GM21526 (cell line): ENCODE measurements at regions not wholly inside any gene's neighbourhood (a gene's known extent, or its start where the extent isn't known, plus 50 kb on each side); places are given as distances from the start of the nearest gene placed in this dataset.

ENCODE experiments used
- ATAC-seq: cut with Tn5 transposase; IDR thresholded peaks from one replicate; pipeline ENCODE4 v1.9.1; 2021; ENCODE audit warnings: moderate library complexity; ENCODE audit not compliant: unreplicated experiment, low FRiP score

DNA sequence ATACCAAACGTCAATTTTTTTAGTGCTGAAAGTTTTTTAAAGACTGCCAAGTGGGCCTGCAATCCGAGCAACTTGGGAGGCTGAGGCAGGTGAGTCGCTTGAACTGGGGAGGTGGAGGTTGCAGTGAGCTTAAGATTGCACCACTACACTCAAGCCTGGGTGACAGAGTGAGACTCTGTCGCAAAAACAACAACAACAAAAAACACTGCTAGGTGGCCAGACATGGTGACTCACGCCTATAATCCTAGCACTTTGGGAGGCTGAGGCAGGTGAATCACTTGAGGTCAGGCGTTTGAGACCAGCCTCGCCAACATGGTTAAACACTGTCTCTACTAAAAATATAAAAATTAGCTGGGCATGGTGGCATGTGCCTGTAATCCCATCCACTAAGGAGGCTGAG lies 202.8 kb upstream of the COPS8 start:
- no peak for ATAC-seq

DNA sequence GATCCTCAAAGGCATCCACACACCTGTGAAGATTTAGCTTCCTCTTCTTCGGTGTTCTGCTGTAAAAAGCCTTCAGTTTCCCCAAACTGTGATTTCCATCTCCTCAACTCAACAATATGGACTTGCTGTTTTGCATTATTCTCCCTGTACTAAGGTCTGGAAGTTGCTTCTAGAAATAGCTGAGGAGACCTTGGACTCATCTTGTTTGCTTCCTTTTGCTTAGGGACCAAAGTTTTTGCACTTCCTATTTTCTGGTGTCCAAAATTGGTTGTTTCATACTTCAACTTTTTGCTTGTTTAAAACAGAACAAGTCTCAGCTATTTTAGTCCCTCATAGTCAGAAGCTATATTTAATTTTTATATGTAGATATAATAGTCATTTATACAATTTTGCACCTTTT lies 201.9 kb upstream of the COPS8 start:
- ATAC-seq = no peak

DNA sequence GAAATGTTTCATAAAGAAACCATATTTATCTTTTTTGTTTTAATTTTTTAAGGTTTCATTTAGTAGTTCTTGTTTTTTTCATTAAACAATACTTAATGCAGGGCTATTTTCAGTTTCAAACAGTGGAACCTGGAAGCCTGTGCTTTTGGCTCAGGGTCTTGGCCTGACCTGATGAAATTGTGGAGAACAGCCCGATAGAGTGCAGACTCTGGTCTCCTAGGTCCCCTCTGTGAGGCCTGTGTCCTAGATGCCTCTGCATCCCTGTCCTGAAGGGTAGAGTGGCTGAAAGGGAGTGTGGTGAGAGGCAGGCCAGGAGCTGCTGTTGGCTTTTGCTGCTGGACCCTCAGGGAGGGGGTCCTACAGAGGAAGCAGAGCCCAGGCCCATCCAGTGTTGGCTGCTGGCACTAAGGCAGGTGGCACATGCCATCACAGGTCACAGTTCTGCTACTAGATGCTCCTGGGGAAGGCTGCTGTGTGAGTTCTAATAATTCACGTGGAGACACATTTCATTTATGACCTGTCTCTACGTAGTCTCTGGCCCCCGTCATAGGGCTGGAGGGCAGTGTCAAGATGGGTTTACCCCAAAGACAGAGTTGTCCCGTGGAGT lies 201.0 kb upstream of the COPS8 start:
- no peak for ATAC-seq

DNA sequence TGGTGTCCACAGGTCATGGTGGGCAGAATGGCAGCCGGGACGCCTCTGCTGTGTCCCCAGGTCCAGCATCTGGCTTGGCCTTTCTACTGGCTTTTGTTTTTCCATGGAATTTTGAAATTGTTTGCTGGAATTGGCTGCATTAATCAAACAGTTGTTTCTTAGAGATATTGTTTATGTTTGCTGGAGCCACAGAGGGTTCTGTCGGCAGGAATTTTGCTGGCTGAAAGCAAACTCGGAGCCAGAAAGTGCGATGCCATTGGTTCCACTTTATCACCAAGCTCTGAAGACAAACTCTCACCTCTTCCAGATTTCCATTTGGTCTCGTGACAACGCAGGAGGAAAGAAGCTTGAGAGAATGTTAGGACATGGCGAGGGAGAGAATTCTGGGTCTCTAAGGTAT lies 199.2 kb upstream of the COPS8 start:
- ATAC-seq = no peak

DNA sequence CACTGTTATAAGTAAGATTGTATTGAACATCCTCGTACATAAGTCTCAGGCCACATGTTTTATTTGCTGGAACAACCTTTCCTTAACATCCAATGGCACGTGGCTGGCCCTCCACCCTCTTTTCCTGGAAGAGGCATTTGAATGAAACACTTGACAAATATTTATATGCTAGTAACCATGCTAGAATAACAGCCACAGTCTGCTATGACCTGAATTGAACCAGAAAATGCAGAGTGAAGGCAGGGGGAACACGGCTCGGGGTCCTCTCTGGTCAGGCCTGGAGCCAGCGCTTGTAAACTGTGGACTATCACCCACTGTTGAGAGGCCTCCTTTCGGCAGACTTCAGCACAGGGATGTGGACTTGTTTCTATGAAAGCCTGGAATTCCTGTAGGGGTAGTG lies 198.2 kb upstream of the COPS8 start:
- ATAC-seq = no peak

DNA sequence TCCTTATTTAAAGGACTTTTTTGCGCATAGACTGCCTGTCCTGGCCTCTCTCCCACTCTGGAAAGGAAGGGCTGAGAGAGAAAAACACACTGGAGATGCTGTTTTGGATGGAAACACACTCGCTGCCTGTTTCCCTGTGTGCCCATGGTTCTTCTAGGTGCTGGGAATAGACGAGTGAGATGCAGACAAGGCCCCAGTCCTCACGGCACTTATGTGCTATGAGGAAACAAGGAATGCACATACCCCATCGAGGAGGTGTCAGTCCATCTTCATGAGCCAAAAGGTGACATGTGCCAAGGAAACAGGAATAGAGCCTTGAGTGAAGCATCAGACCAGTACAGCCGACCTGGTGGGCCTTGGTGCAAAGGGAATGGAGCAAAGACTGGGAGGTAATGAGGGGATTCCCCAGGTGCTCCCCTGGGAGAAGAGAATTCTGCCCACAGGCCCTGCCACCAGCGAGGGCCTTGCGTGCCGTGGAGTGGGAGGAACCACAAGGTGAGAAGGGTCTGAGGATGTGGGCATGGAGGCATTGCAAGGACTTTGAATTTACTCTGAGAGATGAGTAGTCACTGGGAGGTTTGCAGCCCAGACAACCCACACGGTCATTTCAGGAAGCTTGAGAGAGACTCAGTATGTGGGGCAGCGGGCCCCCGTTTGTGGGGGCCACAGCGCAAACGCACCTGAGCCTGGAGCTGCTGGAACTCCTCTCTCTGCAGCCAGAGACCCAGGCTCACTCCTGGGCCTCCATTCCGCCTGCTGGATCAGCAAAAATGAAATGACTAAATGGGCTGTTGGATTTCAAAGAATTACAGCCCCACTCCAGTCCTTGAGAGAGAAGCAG lies 197.5 kb upstream of the COPS8 start:
- ATAC-seq = no peak

GRCh38 chr2:236888794-236889780 lies 196.6 kb upstream of the COPS8 start:
- ATAC-seq = no peak

DNA sequence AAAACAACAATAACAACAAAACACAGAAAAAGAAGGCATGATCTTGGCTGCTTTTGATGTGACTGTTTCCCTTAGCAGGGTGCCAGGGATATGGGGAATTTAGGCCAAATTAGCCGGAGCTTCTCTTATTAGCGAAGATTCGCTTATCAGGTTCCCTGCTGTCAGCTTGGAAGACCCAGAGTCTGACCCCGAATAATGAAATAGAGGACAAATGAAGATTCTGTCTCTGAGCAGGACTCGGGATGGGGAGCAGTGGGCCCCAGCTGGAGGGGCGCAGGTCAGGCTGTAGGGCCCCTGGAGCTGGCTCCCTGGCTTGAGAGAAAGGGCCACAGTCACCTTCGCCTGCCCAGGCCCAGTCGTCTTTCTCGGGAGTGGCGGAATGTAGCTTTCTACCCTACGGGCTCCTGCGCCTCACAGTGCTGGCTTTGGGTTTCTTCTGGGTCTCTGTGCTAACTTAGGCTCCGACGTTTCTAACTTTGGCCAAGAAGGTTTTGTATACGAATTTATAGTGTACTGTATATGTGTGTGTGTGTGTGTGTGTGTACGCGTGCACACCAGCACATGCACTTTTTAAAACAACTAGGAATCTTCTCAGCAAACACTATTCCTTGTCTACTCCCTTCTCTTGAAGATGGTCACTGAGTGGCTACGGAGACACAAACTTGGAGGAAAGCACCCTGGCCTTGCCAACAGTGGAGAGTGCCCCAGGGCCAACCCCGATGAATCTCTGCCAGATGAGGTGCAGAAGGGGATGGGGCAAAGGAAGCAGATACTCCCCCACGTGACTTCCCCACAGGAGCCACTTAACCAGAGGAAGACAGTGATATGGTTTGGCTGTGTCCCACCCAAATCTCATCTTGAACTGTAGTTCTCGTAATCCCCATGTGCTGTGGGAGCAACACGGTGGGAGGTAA lies 195.6 kb upstream of the COPS8 start:
- ATAC-seq = no peak

GRCh38 chr2:236892721-236893120 lies 193.0 kb upstream of the COPS8 start:
- ATAC-seq = no peak

DNA sequence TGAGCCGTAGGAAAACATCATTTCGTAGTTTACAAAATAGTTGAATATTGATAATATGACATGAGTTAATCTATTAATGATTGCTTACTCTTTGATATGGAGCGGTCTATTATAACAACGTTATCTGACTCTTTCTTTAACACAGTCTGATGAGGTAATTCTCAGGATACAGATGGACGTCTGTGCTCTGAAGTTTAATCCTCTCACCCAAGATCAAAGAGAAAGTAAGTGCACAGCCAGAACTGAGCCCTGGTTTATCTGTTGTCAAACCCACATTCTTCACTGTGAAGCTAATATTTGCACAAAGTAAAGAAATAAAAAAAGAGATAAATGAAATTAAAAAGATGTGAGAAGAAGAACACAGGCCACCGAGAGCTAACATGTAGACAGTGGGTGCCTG lies 190.9 kb upstream of the COPS8 start:
- no peak for ATAC-seq

DNA sequence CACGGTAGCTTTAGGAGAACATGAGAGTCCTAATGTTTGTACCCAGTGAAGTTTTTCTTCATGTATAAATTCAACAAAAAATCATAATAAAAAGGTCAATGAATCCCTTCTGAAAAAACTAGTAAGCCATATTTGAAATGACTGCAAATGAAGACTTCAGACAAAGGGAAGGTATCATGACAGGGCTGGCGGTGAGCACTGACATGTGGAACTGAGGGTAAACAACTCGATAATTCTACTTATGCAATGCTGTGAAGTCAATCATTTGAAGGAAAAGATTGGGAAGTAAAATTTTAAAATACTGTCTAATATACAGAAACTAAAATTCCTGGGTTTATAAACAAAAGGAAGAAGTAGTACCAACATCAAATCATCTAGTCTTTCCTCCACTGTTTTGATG lies 190.2 kb upstream of the COPS8 start:
- no peak for ATAC-seq

GRCh38 chr2:236896688-236897087 lies 189.0 kb upstream of the COPS8 start:
- ATAC-seq = no peak

DNA sequence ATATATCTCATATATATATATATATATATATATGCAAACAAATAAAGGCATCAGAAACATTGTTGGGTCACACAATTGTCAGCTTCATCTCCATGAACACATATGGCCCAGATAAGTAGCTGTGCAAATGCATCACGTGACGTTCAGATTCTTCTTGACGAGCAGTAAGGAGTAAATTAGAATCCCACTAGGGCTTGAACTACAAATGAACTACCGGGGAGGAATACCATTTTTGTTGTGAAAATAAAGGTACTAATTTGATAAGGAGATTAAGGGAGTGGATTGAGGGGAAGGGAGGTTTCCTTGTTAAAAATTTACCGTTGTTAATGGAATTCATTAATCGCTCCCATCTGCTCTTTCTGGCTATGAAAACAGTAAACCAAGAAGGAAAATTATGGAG lies 186.5 kb upstream of the COPS8 start:
- ATAC-seq = no peak

DNA sequence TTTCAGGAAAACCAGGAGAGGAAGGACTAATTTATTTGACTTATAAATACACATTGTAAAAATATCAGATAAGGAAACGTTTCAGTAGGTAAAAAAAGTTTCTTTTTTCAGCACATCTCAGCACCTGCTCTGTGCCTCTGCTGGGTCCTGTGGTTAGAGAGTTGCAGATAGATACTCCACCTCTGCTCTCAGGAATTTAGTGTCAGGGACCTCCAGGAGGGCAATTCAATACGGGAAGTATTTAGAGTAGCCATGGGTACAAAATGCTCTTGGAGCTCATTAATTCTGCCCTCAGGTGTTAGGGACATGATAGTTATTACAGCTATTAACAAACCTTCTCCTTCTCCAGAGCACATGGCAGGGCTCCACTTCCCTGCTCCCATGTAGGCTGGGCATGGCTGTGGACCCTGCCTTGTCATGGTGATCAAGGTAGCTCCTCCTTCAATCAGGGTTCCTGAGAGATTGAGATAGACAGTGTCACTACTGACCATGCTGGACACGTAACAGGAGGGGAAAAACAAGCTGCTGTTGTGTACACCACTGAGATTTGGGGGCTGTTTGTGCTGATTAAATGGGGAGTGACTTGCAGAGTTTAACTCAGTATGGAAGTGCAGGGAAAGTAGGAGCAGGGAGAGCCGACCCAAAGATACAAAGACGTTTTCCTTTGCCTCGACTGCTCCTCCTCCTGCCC lies 185.6 kb upstream of the COPS8 start:
- ATAC-seq = no peak

DNA sequence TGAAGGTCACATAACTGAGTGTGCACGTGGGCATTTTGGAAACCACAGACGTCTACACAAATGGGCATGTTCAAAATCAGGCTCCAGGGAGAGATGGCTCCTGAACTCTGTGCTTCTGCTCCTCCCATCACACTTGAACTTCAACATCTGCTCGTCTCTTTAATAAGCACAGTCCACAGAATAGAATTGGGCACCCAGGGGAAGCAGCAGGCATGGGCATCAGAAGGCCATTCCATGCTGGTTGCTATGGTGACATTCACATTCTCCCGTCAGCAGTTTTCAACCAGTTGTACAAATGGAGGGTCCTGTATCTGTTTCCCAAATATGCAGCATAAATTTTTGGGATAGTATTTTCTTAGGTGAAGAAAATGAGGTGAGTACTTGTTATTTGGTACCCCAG lies 183.7 kb upstream of the COPS8 start:
- ATAC-seq = no peak

- ATAC-seq = no peak
Observed at GRCh38 chr2:236903978-236904377, 181.7 kb upstream of the COPS8 start.

- no peak for ATAC-seq
Observed at GRCh38 chr2:236904389-236905263, 181.1 kb upstream of the COPS8 start.

DNA sequence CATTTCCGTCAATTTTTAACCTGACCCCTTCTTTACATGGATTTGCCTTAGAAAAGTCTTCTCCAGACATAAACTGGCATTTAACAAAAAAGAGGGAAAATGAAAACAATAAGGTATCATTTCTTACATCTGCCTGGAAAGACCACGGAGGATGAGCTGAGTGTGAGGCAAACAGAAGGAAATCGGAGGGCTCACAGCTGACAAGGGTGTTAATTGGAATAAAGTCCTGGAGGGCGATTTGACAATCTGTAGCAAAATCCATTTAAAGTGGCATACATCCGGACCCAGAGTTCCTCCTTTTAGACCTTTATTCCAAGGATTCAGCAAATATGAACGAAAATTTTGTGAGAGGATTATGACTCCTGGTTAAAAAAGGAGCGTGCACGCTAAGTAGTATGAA lies 179.7 kb upstream of the COPS8 start:
- ATAC-seq = no peak
